Germinal center (tissue), 1 donor: ENCODE measurements at regions not wholly inside any gene's neighbourhood (a gene's known extent, or its start where the extent isn't known, plus 50 kb on each side); places are given as distances from the start of the nearest gene placed in this dataset.

ENCODE experiments used
- DNase-seq: peaks from one replicate; pipeline ENCODE4 v3.0.0; 2012; ENCODE audit warnings: mixed read lengths, low spot score

DNA sequence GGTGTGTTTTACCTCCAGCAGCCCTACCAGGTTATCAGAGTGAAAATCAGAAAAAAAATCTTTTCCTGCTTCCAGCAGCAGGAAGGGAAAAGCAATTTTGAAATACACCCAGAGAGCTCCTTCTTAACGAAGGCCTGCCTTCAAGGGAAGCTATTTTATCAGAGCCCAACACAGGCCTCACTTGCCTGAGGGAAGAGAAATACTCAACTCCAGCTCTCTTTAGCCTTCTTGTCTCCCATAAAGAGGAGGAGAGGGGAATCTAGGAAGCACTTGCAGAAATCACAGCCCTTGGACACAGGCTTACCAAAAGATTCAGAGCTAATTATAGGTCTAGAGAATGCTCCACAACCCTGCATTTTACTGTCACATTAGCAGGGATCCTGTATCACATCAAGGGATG lies 896.1 kb upstream of the CNTNAP5 start:
- DNase-seq: no peak

DNA sequence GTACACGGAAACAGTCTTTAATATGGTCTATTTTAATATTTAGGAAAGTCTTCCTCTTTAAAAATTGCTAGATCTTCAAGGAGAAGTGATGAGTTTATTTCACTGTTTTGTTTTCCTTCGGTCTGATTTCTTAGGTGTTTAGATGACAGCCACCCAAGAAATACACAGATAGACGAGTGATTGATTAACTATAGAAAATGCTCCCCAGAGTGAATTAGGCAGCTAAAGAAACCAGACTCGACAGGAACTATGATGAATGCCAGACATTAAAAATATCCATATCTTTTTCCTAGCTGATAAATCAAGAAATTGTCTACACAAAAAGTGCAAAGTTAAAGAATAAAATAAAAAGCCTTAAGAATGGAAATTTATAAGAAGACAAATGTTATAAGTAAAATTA lies 888.7 kb upstream of the CNTNAP5 start:
- no peak for DNase-seq

DNA sequence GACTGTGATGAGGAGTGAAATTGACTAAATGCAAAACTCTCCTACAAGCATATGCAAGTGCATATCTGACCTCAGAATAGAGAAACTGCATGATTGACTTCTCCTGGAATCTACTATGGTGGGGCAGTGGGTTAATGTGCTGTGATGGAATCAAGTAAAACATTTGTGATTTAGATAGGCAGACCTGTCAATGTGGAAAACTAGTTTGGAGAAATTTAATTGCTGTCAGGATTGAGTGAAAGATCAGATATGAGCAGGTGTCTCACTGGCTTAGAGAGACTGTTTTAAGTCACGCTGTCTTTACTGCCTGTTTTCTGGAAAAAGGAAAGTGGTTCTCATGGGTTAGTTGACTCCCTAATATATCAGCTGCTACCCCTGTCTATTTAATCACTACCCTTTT lies 881.0 kb upstream of the CNTNAP5 start:
- DNase-seq: no peak

DNA sequence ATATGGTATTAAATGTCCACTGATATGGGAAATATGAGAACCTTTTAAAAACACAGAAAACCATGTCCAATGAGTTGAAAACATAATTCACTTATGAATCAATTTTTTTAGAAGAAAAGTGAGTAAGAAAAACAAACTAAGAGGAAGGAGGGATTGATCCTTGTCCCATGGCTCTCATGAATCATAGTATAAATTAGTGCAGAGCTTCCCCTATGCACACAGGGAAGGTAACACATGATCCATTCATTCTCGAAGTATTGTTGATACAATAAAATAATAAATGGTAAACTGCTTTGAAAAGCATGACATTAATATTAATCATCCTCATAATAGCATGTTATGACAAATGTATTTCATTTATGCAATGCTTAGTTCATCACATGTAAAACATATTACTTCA lies 872.0 kb upstream of the CNTNAP5 start:
- DNase-seq: no peak

DNA sequence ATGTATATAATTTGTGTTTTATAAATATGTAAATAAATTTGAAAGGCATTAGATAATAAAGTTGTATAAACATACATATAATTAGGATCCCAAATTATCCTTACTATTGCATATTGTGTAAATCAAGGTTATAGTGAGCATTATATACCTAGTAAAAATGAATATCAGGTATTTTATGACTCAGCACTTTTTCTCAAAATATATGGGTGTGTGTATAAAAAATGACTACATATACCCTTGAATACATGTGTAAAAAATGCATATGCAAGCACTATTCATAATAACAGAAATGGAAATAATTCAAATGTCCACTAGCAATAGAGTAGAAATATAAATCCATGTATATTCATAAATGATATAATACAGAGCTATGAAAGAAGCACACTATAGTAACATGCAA lies 870.9 kb upstream of the CNTNAP5 start:
- DNase-seq: no peak

DNA sequence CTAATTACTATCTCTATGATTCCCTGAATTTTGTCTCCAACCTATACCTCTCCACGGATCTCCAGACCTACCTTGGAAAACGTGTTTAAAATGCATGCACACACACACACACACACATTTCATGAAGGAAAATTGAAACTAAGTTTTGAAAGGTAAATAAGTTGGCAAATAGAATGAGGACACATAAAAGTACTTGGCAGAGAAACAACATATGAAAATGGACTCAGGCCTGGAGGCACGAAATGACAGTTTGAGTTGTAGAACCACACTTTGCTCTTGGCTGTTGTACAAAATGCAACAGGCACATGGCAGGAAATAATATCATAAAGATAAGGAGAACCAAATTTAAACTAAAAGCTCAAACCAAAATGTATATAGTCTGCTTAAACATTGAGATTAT lies 868.1 kb upstream of the CNTNAP5 start:
- no peak for DNase-seq

DNA sequence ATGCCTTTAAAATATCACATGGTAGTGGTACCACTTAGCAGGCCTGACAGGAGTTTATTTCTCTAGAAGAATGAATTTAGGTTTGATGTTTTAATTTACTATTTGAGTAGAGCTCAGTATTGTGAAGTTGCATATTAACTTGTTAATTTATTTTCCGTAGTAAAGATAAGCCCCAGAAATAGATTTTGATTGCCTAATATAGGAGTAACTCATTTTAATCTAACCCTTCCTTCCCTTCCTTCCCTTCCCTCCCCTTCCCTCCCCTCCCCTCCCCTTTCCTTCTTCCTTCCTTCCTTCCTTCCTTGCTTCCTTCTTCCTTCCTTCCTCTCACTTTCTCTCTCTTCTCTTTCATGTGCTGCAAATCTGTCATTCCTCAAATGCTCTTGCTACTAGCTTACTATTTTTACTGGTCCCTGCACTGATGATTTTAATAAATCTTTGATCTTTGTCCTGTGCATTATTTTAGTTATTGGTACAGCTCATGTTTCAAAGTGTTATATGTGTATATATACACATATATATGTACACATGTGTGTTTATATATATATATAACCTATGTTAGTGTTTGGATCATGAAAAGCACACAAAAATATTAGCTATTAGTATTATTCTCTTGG lies 862.6 kb upstream of the CNTNAP5 start:
- DNase-seq: no peak

DNA sequence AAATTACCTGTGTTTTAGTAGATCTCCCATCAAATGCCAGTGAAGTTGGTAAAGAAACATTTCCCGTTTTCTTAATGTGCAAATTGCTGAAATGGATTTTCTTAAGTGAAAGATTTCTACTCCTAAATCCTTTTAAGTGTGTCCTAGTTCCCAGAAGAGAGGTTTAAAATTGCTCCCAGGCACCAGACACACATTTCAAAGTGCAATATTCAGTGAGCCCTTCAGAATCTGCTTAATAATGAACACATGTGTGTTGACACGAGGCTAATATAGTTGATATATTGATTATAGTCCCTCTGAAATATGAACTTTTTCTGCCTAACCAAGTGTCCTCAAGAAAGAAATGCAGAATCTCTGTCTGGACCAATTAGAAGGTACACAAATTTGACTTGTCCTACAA lies 861.7 kb upstream of the CNTNAP5 start:
- no peak for DNase-seq

DNA sequence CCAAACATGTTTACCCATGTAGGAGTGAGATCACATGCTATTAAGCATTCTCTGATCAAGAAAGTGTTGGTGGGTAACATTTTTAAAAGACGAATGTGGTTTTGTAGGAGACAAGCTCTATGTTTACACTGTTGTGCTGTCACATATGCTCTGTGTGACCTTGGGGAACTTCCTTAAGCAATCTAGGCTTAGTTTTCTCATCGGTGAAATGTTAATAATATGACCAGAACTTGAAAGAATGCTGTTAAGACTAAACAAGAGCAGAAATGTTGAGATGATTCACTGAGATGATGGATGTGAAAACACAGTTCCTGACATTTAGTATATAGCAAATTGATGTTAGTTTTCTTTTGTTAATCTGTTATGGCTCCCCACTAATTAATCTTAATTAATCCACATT lies 860.9 kb upstream of the CNTNAP5 start:
- no peak for DNase-seq

DNA sequence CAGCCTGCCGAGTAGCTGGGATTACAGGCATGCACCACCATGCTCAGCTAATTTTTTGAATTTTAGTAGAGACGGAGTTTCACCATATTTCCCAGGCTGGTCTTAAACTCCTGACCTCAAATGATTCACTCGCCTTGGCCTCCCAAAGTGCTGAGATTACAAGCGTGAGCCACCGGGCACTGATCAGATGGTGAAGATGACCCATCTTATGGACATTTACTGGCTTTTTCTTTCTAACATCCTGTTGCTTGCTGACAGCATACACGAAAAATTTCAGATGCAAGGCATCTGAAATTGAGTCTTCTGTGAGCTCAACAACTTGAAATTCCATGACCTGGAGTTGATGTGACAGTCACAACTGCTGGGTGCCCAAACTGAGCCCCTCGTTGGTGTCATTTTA lies 859.5 kb upstream of the CNTNAP5 start:
- DNase-seq: no peak

DNA sequence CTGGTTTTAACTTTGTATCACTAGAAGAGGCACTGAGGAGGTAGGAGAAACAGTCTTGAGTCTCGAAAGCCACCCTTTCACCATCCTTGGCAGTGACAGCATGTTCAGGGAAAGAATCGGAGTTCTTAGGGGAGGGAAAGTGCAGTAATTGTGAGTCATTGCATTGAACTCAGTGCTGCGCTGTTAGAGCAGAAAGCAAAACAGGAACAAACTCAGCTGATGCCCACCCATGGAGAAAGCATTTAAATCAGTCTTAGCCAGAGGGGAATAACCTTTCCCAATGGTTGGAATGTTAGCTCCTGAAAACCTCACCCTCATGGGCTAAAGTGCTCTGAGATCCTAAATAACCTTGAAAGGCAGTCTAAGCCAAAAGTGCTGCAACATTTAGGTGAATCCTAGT lies 845.6 kb upstream of the CNTNAP5 start:
- DNase-seq: no peak

DNA sequence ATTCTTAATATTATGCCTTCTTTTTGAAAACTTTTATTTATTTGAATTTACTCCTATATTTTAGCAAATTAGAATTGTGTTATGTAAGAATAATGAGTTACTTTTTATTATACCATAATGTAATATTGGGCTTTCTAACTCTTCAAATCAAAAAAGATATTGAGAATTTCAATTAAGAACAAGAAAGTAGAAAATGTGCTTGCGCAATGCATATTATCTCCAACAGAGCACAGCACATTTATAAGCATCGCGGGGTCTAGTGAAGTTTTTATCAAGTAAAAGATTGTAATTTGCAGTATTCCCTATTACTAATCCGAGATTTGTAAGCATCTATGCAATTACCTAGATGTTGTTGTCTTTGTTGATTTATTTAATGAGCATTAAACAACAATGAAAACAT lies 829.1 kb upstream of the CNTNAP5 start:
- no peak for DNase-seq

DNA sequence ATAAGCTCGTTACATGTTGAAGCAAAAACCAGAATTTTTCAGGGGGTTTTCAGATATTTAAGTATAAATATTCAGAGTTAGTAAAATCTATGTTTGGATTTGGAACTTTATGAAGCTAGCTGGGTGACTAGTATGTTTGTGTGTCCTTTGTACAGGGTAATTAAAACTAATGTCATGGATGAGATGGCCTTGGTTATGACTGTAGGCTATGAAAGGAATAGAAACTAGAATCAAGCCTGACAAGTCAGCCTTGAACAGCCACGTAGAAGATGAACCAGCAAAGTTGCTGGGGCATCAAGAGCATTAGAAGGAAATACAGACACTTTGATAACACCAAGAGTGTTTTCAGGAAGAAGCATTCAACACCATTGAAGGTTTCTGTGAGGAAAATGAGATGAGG lies 825.1 kb upstream of the CNTNAP5 start:
- no peak for DNase-seq

DNA sequence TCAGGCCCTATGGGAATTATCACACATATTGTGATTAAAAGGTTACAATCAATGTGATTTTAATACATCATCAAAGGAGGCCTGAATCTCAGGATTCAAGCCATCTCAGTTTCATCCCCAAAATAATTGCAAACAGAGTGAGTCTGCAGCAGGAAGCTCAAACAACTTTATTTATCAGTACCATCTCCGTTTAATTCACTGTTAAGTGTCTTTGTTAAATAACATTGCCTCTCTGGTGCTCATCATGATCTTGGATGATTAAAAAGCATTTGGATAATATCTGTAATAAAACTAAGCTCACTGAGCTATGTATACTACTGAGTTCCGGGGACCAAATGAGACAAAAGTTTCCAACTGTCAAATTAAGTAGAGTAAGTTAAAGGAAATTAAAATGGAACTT lies 817.8 kb upstream of the CNTNAP5 start:
- no peak for DNase-seq

DNA sequence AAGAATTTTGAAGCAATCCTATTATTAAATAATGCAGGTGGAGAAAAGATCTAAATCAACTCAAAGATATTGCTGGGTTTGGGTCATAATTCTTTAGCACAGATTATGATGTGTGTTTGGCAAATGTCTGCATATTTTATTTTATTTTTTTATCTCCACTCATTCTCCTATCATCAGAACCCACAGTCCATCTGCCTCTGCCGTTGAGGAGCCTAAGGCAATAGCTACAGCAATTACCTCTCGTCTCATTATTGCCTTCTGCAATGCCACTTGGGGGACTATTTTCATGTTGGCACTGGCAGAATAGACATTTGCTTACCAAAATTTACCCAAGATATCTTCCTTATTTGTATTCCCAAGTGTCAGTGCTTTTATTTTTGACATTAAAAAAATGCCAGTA lies 815.9 kb upstream of the CNTNAP5 start:
- DNase-seq: no peak

DNA sequence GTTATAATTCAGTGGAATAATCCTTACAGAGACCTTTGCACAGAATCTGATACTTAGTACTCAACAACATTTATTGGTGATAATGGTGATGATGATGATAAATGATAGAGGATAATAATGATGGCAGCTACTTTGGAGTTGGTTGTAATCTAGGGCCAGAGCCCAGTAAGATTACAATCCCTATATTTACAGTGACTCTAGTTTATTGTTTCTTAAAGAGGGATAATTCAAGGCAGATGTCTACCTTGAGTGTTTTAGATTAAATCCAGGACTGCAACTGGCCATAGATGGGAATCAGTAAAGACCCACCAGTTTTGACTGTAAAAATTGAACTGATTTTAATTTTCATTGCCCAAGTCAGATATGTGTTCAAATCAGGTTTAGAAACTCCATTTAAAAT lies 813.9 kb upstream of the CNTNAP5 start:
- DNase-seq: no peak

DNA sequence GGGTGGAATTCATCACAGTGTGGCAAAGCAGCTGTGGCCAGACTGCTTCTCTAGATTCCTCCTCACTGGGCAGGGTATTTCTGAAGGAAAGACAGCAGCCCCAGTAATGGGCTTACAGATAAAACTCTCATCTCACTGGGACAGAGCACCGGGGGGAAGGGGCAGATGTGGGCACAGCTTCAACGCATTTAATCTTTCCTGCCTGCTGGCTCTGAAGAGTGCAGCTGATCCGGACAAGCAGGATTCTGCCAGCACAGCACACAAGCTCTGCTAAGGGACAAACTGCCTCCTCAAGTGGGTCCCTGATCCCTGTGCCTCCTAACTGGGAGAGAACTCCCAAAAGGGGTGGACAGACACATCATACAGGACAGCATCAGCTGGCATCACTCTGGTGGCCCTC lies 779.9 kb upstream of the CNTNAP5 start:
- DNase-seq: no peak

DNA sequence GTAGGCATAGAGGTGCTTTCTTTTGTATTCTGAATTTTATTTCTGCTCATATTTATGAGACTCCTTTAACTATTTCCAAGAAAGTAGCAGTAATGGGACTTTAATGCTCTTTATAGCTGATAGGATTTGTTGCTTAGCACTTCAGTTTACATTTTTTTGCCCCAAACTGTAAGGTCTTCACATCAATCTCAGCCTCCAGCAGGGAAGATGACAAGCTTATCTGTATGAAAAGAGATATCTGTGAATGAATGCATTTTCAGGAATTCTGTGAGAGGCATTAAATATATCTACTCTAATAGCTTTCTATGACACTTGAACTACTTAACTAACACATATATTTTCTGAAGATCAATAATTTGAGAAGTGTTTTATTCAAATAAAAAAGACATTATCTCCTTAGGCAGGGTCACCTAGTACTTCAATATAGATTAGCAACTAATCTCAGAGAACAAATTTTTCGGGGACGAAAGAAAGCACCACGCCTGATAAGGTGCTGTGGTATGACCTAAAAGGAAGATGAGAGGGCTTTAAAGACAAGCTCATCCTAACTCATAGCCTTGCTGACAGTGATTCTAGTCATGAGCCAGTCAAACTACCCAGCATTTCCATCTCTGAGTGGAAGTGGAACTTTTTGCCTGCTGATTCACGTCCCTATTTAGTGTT lies 766.1 kb upstream of the CNTNAP5 start:
- no peak for DNase-seq

DNA sequence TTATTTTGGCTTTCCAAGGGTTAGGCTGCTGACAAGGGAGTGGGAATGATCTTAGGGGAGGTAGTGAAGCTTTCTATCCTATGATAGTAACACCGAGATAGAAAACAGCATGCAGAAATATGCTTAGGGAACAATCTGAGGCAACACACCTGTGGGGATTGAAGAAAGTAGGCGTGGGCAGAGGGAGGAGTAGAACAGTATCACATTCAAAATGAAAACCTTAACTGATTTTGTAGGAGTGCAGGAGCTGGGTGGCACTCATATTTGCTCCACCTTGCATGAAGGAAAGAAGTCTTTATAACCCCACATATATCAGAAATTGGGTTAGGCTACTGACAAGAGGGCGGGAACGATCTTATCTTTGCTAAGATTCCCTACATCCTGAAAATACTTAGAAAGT lies 762.2 kb upstream of the CNTNAP5 start:
- DNase-seq: no peak

DNA sequence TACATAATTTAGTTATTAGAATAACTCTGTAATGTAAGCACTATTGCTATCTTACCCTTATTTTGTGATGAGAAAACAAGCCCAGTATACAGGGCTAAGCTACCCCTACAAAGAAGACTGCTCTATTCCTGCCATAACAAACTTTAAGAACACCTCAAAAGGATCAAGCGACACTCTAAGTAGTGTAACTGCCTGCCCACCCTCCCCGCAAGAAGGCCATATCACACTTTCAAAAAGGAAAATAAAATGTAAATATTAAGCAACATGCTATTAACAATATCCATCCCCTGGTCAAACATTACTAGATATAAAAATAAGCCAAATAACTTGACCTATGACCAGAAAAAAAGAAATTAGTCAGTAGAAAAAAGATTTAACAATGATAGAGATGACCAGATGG lies 741.7 kb upstream of the CNTNAP5 start:
- DNase-seq: no peak

DNA sequence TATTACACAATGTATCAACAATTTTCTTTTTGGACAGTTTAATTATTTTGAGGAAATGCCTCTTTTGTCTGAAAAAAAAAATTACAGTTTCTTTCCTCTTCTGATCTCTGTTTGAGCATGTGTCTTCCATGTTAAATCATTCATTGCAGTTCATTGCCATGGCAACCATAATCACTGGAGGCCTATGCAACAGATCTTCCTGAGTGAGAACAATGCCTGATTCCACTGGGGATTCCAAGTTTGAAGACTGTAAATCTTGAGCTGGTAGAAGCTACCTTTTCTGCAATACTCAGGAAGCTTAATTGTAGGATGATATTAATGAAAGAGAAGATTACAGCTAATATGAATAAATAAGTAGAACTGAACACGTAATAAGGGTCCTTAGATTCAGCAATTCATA lies 721.4 kb upstream of the CNTNAP5 start:
- no peak for DNase-seq
